NCI-H460 (cell line): ENCODE measurements at regions not wholly inside any gene's neighbourhood (a gene's known extent, or its start where the extent isn't known, plus 50 kb on each side); places are given as distances from the start of the nearest gene placed in this dataset.
A peak's percentile ranks its signal among the peaks of the same experiment; 100 is the strongest.
"Not testable (repeated sequence)": the region's sequence is repeated elsewhere in the genome, so short reads cannot be mapped to it uniquely, and the experiment has no call there.

Experiments used
- DNase-seq: peaks from one replicate; pipeline ENCODE4 v3.0.0-alpha.2; 2016; ENCODE audit warnings: low read depth; ENCODE audit errors: extremely low read depth

GRCh38 chr6:134622382-134623173 is 304.7 kb upstream of the SGK1 start:
- DNase-seq = no peak

- no peak for DNase-seq
Observed at GRCh38 chr6:134621858-134622257, 303.9 kb upstream of the SGK1 start.

- DNase-seq = no peak
Observed at GRCh38 chr6:134619789-134620188, 301.9 kb upstream of the SGK1 start.

GRCh38 chr6:134619077-134619476 is 301.2 kb upstream of the SGK1 start:
- no peak for DNase-seq

- DNase-seq = no peak
Observed at GRCh38 chr6:134614606-134615485, 296.9 kb upstream of the SGK1 start.

- not testable (repeated sequence) for DNase-seq
Observed at GRCh38 chr6:134612128-134612527, 294.2 kb upstream of the SGK1 start.

GRCh38 chr6:134610411-134610810 is 292.5 kb upstream of the SGK1 start:
- no peak for DNase-seq

GRCh38 chr6:134609716-134610261 is 291.9 kb upstream of the SGK1 start:
- DNase-seq = no peak

GRCh38 chr6:134607411-134607810 is 289.5 kb upstream of the SGK1 start:
- no peak for DNase-seq

- no peak for DNase-seq
Observed at GRCh38 chr6:134605034-134605433, 287.1 kb upstream of the SGK1 start.

GRCh38 chr6:134604014-134604676 is 286.2 kb upstream of the SGK1 start:
- no peak for DNase-seq

- DNase-seq = no peak
Observed at GRCh38 chr6:134603561-134603960, 285.6 kb upstream of the SGK1 start.

GRCh38 chr6:134602123-134602522 is 284.2 kb upstream of the SGK1 start:
- no peak for DNase-seq

GRCh38 chr6:134600671-134601070 is 282.8 kb upstream of the SGK1 start:
- no peak for DNase-seq

- no peak for DNase-seq
Observed at GRCh38 chr6:134599079-134599478, 281.2 kb upstream of the SGK1 start.

- DNase-seq = no peak
Observed at GRCh38 chr6:134596191-134596590, 278.3 kb upstream of the SGK1 start.

- no peak for DNase-seq
Observed at GRCh38 chr6:134594881-134595280, 277.0 kb upstream of the SGK1 start.

- no peak for DNase-seq
Observed at GRCh38 chr6:134593887-134594286, 276.0 kb upstream of the SGK1 start.

- no peak for DNase-seq
Observed at GRCh38 chr6:134593442-134593841, 275.5 kb upstream of the SGK1 start.

GRCh38 chr6:134593024-134593423 is 275.1 kb upstream of the SGK1 start:
- DNase-seq = no peak

- DNase-seq = peak; percentile 89
Observed at GRCh38 chr6:134590449-134590848, 272.5 kb upstream of the SGK1 start.
